ENCODE measurements at regions not wholly inside any gene's neighbourhood (a gene's known extent, or its start where the extent isn't known, plus 50 kb on each side); places are given as distances from the start of the nearest gene placed in this dataset.
A peak's percentile ranks its signal among the peaks of the same experiment; 100 is the strongest.

DNA sequence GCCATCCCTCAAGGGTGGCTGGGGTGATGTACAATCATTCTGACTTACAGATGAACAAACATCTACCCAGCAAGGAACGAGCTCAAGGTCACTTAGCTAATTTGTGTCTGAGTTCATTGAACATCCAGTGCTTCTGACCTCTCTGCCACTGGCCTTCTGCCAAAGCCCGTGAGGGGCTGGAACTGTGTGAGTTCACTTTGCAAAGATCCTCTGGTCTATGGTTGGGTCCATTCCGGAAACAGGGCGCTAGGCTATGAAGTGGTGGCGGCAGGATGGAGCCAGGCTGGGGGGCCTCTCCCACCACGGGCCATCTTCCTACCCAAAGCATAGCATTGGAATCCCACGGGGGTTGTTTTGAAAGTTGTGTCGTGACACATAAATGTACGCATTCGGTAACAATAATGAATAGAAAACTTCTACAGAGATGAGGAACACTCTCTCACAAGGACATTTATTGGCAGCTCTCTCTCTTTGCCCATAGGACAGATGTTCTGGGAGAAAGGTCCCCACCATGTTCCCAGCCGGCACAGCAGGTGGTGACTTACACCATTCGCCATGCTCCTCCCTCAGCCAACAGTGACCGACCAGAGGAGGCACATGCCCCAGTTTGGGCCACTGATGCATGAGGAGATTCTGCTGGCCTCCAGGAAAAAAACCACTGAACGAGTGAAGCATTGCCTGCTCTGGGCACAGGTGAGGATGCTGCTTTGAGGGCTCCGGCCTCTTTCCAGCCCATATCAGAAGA is 214.7 kb upstream of the CHRNA7 start:
- DNase-seq (ENCODE audit: low read depth, low spot score), result no peak
- no peak overlapping the region for H3K4me3 ChIP-seq (ENCODE audit: low read length)

DNA sequence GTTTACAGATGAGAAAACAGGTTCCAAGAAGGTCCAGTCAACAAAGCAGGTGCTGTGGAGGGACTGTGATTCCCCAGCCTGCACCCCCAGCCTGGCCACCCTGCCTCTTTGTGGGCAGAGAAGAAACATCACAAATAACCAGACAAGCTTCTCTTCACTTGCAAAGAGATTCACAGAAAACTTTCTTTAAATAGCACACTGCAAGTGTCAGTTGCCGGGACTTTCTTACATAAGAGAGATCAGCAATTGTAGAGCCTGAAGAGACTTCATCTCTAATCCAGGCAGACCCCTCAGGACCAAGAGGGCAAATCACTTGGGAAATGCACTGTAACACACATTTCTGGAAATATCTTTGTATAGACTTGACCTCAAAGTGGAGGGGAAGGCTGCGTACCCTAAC is 207.9 kb upstream of the CHRNA7 start:
- H3K4me3 ChIP-seq (ENCODE audit: low read length), result no peak overlapping the region
- DNase-seq (ENCODE audit: low read depth, low spot score), result no peak

DNA sequence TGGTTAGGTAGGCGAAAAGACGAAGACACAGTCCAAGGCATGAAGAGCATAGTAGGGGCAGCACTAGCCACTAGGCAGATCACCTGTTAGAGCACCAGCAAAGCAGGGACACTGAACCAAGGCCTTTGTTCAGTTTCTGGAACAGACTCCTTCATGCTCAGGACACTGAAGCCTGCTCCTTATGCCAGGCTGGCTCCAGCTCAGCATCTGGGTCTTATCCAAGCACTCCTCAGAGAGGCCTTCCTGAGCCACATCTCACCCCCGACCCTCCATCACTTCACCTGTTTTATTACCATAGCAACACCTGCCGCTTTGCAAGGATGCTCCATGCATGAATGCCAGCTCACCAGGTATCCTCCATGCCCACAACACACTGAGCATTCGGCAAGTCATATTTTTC is 206.3 kb upstream of the CHRNA7 start:
- no peak for DNase-seq (ENCODE audit: low read depth, low spot score)

DNA sequence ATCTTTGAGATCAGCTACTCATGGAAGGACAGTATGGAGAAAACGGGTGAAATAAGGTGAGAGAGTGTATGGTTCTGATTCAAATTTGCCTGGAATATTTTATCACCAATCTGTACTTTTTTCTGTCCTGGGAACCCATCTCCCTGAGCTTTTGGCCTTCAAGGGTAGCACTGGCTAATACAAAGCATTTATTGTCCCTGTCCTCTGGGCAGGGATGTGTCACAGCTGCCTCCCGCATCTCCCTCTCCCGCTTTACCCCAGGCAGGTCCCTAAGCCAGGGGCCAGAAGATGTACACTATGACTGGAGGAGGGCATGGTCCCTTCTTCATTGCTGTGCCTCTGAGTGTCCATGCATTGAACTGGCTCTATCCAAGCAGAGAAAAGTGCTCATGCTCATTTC is 201.7 kb upstream of the CHRNA7 start:
- DNase-seq (ENCODE audit: low read depth, low spot score), result no peak
- H3K4me3 ChIP-seq (ENCODE audit: low read length), result no peak overlapping the region

More for the DNA sequence above, 206.3 kb upstream of the CHRNA7 start:
- H3K4me3 ChIP-seq (ENCODE audit: low read length), result no peak overlapping the region

DNA sequence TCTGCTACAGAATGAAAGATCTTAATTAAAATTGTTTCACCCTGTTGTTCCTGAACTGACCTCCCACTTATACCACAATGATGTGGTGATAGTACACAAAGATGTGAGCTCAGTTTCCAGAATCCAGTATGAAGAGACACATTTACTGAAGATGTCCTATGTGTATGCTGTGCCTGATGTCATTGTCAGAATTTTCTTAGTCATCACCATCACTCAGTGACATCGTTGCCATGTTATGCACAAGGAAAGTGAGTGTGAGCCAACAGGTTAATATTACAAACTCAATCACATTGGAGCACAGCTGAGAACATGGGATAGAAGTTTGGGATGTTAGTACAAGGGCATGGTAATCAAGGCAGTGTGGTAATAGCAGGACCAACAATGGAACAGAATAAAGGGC is 199.7 kb upstream of the CHRNA7 start:
- H3K4me3 ChIP-seq (ENCODE audit: low read length), result no peak overlapping the region
- no peak for DNase-seq (ENCODE audit: low read depth, low spot score)

DNA sequence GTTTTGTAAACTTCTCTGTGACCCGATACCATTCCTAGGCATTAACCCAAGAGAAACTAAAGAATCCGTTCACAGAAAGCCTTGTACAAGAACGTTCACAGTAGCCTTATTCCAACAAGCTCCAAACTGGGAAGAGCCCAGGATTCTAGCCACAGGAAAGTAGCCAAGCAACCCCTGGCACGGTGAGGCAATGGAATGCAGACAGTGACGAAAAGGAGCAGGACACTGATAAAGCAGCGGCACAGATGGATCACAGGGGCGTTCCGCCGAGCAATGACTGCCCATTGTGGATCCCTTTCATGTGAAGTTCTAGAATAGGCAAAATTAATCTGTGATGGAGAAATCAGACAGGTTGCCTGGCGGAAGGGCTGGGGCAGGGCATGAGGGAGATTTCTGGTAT is 198.7 kb upstream of the CHRNA7 start:
- no peak overlapping the region for H3K4me3 ChIP-seq (ENCODE audit: low read length)

DNA sequence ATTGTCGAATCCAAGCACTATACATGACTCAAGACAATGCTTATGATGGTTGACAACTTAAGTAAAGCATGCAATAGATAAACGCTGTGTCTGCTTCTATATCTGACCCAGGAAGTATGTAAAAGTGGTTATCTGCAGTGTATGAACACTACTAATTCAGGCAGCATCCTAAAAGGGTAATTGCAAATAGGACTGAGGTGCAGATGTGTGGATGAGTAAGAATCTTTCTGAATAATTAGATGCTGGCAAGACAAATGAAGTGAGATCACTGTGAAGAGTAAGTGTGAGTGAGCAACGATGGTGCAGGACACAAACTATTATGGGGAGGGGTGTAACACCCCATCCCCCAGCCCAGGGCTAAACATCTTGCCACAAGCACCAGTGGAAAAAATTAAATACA is 195.7 kb upstream of the CHRNA7 start:
- no peak for DNase-seq (ENCODE audit: low read depth, low spot score)
- no peak overlapping the region for H3K4me3 ChIP-seq (ENCODE audit: low read length)

More for the DNA sequence above, 198.7 kb upstream of the CHRNA7 start:
- no peak for DNase-seq (ENCODE audit: low read depth, low spot score)

DNA sequence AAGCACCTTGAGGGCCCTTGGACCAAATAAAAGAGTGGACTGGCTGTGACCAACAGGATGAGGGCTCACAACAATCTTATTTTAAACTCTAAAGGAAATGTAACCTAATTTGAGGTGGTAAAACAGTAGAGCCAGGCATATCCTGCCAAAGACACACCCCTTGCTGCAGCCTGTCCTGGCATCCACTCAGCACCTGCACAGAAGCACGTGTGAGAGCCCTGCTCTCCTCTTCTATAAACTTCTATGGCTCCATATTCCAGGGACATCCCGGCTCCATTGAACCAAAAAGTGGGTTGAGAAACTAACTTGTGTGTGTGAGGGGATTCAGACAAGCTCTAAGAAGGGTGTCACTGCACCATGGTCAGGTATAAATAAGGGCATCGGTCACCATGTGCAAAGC is 190.9 kb upstream of the CHRNA7 start:
- no peak overlapping the region for H3K4me3 ChIP-seq (ENCODE audit: low read length)
- DNase-seq (ENCODE audit: low read depth, low spot score), result no peak

DNA sequence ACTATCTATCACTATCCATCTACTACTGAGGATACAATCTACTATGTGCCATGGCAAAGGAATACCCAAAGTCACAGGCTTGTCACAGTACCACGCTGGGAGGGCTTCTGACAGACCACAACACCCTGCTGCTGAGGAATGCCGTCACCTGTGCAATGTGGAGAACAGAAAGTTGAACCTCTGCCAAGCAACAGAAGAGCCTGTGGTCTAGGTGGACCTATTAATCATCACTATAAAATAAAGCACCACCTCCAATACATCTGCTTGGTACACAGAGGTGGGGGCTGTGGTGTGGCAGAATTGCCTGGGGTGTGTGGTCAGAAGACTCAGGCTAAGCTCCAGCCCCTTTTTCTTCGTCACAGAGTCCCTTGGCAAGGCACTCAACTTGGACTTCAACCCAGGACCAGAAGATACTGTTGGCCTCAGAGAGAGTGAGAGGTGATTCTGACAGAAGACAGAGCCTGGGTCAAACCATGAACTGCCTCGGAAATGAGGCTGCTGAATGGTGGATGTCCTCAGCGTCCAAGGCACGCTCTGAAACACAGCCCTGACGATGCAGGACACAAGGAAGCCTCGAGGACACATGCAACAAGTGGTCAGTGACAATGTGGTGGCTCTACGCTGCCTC is 189.4 kb upstream of the CHRNA7 start:
- no peak overlapping the region for H3K4me3 ChIP-seq (ENCODE audit: low read length)
- DNase-seq (ENCODE audit: low read depth, low spot score), result no peak

DNA sequence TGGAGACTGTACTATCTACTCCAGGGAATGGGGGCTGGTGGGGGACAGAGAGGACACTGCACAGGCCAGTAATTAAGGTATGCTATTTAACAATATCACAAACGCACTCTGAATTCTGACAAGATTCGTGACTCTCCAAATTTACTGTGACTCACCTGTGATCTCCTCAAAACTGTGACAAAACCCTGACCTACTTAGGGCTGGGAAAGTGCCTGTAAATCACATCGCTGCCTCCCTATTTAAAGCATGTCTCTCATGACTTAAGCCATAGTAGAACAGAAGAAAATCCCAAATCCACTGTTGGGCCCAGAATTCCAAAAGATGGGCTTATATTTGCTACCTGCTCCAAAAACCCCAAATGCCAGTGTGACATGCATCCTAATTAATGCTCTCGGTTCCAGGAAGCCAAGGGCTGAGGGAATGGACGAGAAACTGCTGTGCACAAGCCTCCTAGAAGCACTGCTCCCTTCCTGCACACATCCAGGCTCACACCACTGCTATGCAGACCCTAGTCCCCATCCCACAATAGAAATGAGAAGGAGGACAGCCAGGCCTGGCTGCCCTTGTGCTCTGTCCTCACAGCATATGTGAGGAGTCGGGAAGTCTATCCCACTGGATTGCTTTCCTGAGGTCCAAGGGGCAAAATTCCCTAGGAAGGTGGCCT is 187.7 kb upstream of the CHRNA7 start:
- DNase-seq (ENCODE audit: low read depth, low spot score), result no peak
- H3K4me3 ChIP-seq (ENCODE audit: low read length), result no peak overlapping the region

DNA sequence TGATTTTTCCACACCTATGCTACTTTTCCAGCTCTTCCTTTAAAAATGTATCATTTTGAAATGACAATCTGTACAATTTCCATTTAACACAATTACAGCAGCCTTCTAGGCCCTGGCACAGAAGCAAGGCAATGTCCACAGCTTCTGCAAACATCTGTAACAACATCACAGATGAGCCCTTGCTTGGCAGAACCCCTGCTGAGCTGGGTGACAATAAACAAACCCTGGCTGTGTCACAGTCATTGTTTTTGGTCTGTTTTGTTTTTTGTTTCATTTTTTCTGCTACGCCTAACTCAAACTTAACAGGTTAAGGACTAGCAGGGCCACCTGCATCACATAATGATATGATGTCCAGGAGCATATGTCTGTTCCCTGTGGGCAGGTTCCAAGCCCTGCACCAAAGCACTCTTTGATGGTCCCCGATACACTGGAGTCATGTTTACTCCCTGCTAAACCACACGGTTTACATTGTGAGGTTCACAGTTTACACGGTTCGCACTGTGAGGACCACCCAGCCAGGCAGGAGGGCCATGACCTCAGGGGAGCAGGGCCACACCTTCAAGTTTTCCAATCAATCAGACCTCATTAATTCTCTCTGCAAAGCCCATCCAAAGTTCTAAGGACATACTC is 186.8 kb upstream of the CHRNA7 start:
- DNase-seq (ENCODE audit: low read depth, low spot score), result no peak

DNA sequence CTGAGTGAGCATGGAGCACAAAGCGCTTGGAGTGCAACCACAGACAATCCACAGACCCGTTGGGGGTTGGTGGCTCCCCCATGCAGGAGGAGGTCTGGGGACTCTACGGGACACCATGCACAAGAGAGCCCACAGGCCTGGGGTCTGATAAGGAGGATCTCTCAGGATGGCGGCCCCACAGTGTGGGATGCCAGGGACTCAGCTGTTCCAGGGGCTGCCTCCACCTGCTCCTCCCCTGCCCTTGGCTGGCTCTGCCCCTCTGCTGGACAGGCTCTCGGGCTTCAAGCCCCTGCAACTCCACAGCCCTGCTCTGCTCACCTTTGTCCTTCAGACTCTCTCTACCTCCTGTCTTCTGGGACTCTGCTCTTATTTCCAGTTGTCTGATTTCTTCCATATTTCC is 184.5 kb upstream of the CHRNA7 start:
- DNase-seq (ENCODE audit: low read depth, low spot score), result no peak
- H3K4me3 ChIP-seq (ENCODE audit: low read length), result no peak overlapping the region

More for the DNA sequence above, 186.8 kb upstream of the CHRNA7 start:
- no peak overlapping the region for H3K4me3 ChIP-seq (ENCODE audit: low read length)

DNA sequence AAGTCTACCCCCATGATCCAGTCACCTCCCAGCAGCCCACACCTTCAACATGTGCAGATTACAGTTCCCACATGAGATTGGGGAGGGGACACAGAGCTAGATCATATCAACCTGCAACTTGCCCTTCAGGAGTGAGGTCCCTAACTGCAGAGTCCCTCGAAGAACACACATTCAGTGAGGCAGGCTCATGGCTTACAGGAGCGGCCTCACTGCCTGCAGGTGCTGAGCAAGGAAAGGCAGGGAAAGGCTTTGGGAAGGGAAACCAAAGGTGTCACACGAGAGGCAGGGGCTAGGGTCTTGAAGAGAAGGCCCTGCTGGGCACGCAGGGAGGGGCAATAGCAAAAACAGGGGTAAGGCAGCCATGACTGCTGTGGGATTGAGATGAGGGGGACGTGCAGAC is 182.4 kb upstream of the CHRNA7 start:
- DNase-seq (ENCODE audit: low read depth, low spot score), result no peak
- H3K4me3 ChIP-seq (ENCODE audit: low read length), result no peak overlapping the region

DNA sequence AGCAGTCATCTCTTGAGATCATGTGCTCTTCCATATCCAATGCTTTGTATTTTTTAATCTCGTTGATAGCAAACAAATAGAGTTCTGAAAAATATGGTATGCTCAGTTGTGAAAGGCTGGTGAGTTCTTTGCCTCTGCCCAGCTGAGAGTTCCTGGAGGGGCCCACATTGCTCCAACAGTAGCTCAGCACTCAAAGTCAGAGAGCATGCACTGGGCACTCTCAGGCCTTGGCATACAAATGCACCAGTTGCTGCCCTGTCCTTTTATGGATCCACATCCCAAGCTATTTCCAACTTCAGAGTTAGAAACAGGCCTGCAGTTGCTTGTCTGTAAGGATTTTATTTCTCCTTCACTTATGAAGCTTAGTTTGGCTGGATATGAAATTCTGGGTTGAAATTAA is 181.7 kb upstream of the CHRNA7 start:
- no peak for DNase-seq (ENCODE audit: low read depth, low spot score)
- no peak overlapping the region for H3K4me3 ChIP-seq (ENCODE audit: low read length)

DNA sequence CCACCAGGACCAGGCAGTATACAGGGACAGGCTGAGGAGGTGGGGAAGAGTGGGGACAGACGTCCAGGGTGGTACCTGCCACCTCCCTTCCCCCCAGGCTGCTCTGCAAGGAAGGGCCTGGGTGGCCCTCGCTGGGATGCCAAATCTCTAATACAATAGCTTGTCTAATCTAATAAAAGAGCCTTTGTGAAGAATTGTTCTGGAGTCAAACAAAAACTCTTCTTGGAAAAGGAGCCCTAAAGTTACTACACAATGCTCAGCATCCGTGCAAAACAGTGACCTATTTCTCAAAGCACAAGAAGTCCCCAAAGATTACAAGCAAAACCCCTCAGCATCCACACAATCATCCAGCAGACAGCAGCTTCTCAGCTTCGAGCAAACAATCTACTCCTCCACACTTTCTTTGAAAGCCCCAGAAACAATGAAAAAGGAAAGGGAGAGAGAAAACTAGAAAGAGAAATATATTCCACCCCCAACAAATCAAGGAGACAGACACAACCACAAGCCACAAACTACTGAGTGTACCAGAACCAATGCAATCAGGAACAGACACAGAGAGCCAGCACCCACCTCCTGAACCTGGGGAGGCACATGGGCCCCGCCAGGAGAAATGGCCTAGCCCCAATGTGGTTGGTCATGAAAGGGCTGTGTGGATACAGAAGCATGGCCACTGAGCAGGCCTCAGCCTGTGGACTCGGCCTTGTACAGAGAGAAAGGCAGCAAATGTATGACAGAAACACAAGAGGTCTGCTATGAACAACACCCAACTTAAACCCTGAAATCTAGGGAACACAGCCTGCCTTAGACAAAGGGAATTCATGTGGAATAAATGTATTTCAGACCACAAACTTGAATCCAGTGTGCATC is 177.1 kb upstream of the CHRNA7 start:
- no peak overlapping the region for H3K4me3 ChIP-seq (ENCODE audit: low read length)
- DNase-seq (ENCODE audit: low read depth, low spot score), result peak; percentile 14

DNA sequence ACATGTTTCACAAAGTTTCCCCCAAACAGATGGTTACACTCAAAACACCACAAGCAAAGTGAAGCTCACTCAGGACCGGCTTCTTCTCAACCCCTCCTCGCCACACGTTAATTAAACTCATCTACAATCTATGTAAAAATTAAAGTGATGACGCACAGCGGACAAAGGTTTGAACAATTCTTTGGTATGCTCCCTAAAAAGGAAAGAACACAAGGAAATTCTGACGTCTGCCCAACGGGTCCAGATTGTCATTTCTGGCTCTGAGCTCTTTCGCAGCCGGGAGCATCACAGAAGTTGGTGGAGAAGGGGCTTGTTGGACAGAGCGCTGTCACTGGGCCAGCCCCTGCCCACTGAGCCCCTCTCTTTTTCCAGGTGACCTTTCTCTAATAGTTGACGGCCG is 173.7 kb upstream of the CHRNA7 start:
- no peak for DNase-seq (ENCODE audit: low read depth, low spot score)
- H3K4me3 ChIP-seq (ENCODE audit: low read length), result no peak overlapping the region

DNA sequence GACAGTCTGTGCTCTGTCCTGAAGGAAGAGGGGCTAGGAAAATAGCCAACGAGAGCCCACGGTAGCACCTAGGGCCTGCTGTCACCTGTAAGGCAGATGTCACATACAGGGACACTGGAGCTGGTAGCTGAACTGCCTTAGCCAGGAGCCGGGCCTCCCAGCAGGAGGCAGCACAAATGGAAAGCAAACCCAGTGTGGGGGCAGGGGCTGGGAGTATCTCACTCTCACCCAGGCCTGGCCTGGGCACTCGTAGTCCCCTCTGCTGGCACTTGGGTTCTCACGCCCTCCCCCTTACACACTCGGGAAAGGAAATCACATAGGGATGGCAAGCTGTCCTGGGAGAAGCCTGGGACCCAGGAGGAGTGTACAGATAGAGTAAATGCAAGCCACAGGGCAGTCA is 173.1 kb upstream of the CHRNA7 start:
- DNase-seq (ENCODE audit: low read depth, low spot score), result no peak
- H3K4me3 ChIP-seq (ENCODE audit: low read length), result no peak overlapping the region

DNA sequence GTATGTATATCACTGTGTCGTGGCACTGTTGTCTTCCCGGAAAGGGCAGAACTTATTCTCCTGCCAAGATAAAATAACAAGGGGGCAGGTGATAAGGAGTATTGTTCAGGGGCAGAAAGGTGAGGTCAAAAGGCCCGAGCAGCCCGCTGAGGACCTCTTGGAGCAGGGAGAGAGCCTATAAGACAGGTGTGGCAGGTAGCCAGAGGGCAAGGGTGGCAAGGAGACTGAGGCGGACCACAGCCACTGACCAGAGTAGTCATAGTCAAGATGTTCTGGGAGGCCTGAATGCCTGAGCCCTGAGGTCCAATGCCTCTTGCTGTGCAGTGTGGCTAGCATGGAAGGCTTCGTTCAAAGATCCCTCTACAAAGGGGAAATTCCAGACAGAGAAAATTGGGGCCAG is 172.3 kb upstream of the CHRNA7 start:
- DNase-seq (ENCODE audit: low read depth, low spot score), result no peak
- no peak overlapping the region for H3K4me3 ChIP-seq (ENCODE audit: low read length)

DNA sequence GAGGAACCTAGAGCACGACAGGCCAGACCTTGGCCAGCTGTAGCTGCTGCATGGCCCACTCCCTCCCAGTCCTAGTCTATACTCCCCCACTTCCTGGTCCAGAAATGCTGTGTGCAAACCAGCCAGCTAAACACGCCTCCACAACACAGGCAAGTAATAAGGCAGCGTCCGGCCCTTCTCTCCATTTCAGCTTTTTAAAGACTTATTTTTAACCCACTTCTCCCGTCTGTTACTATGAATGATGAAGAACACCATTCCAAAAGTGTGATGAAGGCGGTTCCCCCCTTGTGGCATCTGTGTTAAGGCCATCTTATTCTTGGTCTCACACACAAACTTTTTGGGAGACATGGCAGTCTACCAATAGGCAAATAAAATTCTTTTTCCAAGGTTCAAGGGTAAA is 164.1 kb upstream of the CHRNA7 start:
- no peak for DNase-seq (ENCODE audit: low read depth, low spot score)
- H3K4me3 ChIP-seq (ENCODE audit: low read length), result no peak overlapping the region
